H1 (cell line): ENCODE measurements at regions not wholly inside any gene's neighbourhood (a gene's known extent, or its start where the extent isn't known, plus 50 kb on each side); places are given as distances from the start of the nearest gene placed in this dataset.

ENCODE experiments used
- CTCF ChIA-PET: fragments of 300-600 bp; sonication (Branson Sonifier 250); formaldehyde crosslinking; loops from one replicate; lab custom pipeline; 2021; ENCODE audit not compliant: partially characterized antibody; lab: Charles Lee
- POLR2A ChIA-PET: fragments of 300-600 bp; sonication (Branson Sonifier 250); formaldehyde crosslinking; loops from one replicate; lab custom pipeline; 2021; ENCODE audit warnings: inconsistent platforms; ENCODE audit not compliant: partially characterized antibody; lab: Charles Lee
- DNase-seq, 2 experiments: peaks; one replicate each; pipeline versions ENCODE4 v3.0.0 to v3.0.0-alpha.2; 2010 to 2022; ENCODE audit warnings: low spot score in 2 of 2, low read depth in 1 of 2, mixed read lengths in 1 of 2
- FAIRE-seq: peaks from 2 replicates; lab custom pipeline; 2011; peaks lifted over from hg19 to GRCh38; lab: Jason Lieb, UNC
- H2AFZ ChIP-seq: 2 replicates; pipeline ENCODE4 v1.8.1; 2012; ENCODE audit warnings: low read length, inconsistent platforms
- H2AK5ac ChIP-seq: 2 replicates; pipeline ENCODE4 v1.6.1; 2013; ENCODE audit warnings: low read depth, low read length
- H2BK120ac ChIP-seq: replicated peaks from 2 replicates; pipeline ENCODE3; 2013; ENCODE audit warnings: low read depth, low read length, inconsistent platforms
- H2BK12ac ChIP-seq: 2 replicates; pipeline ENCODE4 v1.6.1; 2013; ENCODE audit warnings: low read depth, low read length
- H2BK15ac ChIP-seq: 2 replicates; pipeline ENCODE4 v1.6.1; 2013; ENCODE audit warnings: low read length
- H2BK20ac ChIP-seq: 2 replicates; pipeline ENCODE4 v1.6.1; 2013; ENCODE audit warnings: low read length
- H2BK5ac ChIP-seq: 2 replicates; pipeline ENCODE4 v1.6.1; 2013; ENCODE audit warnings: low read depth, low read length
- H3K14ac ChIP-seq: 2 replicates; pipeline ENCODE4 v1.6.1; 2013; ENCODE audit warnings: inconsistent platforms; ENCODE audit not compliant: insufficient read length
- H3K18ac ChIP-seq: 2 replicates; pipeline ENCODE4 v1.6.1; 2013; ENCODE audit warnings: low read length; ENCODE audit errors: extremely low read depth
- H3K23ac ChIP-seq: 2 replicates; pipeline ENCODE4 v1.6.1; 2013; ENCODE audit warnings: inconsistent platforms; ENCODE audit not compliant: insufficient read length
- H3K23me2 ChIP-seq: 2 replicates; pipeline ENCODE4 v1.6.1; 2013; ENCODE audit warnings: low read depth, low read length
- H3K27ac ChIP-seq: 2 replicates; pipeline ENCODE4 v1.6.1; 2011; ENCODE audit warnings: low read depth, low read length, inconsistent platforms
- H3K27me3 ChIP-seq, 4 experiments: replicated peaks in 1 of 4; 1 replicate in 1 of 4; 2 replicates in 3 of 4; pipeline versions ENCODE4 v1.6.1 to v1.8.1; 2011 to 2013; ENCODE audit warnings: low read length in 3 of 4, mild to moderate bottlenecking in 3 of 4, inconsistent platforms in 2 of 4, mixed read lengths in 2 of 4, moderate library complexity in 1 of 4; ENCODE audit not compliant: control insufficient read depth in 3 of 4, insufficient read depth in 3 of 4; ENCODE audit errors: extremely low read depth in 1 of 4
- H3K36me3 ChIP-seq, 4 experiments: 2 replicates each; pipeline versions ENCODE4 v1.6.1 to v1.8.1; 2011 to 2013; ENCODE audit warnings: mild to moderate bottlenecking in 4 of 4, low read length in 3 of 4, moderate library complexity in 2 of 4, control low read depth in 1 of 4, inconsistent platforms in 1 of 4; ENCODE audit not compliant: insufficient read depth in 4 of 4, control insufficient read depth in 2 of 4
- H3K4ac ChIP-seq: replicated peaks from 2 replicates; pipeline ENCODE3; 2013; ENCODE audit warnings: low read length, low read depth, mixed read lengths, inconsistent platforms; ENCODE audit not compliant: insufficient read length
- H3K4me1 ChIP-seq, 4 experiments: replicated peaks in 1 of 4; 1 replicate in 1 of 4; 2 replicates in 3 of 4; pipeline versions ENCODE4 v1.6.1 to v1.8.1; 2011 to 2013; ENCODE audit warnings: low read length in 3 of 4, inconsistent platforms in 2 of 4, mixed read lengths in 1 of 4; ENCODE audit not compliant: insufficient read depth in 4 of 4, control insufficient read depth in 3 of 4
- H3K4me2 ChIP-seq, 2 experiments: 2 replicates each; pipeline versions ENCODE4 v1.6.1 to v1.8.1; 2011 to 2013; ENCODE audit warnings: low read depth in 2 of 2, low read length in 2 of 2, control low read depth in 1 of 2, inconsistent platforms in 1 of 2, mild to moderate bottlenecking in 1 of 2; ENCODE audit not compliant: insufficient read depth in 1 of 2
- H3K4me3 ChIP-seq, 4 experiments: fragments of 200-600, 300-600 bp in 1 of 4; sonication (generic), shearing (Covaris generic), sonication (Bioruptor Twin) in 1 of 4; 2 replicates each; pipeline versions ENCODE4 v1.5.1 to v1.8.1; 2011 to 2016; ENCODE audit warnings: low read length in 4 of 4, low read depth in 3 of 4, control low read depth in 2 of 4, inconsistent platforms in 2 of 4, mild to moderate bottlenecking in 2 of 4, mixed read lengths in 1 of 4, moderate library complexity in 1 of 4; ENCODE audit not compliant: insufficient read depth in 2 of 4; ENCODE audit errors: extremely low read depth in 1 of 4
- H3K56ac ChIP-seq: replicated peaks from 2 replicates; pipeline ENCODE3; 2013; ENCODE audit warnings: low read depth, mild to moderate bottlenecking, mixed read lengths, low read length, inconsistent platforms; ENCODE audit not compliant: insufficient read length
- H3K79me1 ChIP-seq: 2 replicates; pipeline ENCODE4 v1.6.1; 2013; ENCODE audit warnings: low read depth, low read length, control low read depth
- H3K79me2 ChIP-seq, 2 experiments: 2 replicates each; pipeline versions ENCODE4 v1.6.1 to v1.8.1; 2012 to 2013; ENCODE audit warnings: low read length in 2 of 2, mild to moderate bottlenecking in 2 of 2, inconsistent platforms in 1 of 2; ENCODE audit not compliant: insufficient read depth in 2 of 2, control insufficient read depth in 1 of 2
- H3K9ac ChIP-seq, 4 experiments: replicated peaks in 1 of 4; 1 replicate in 1 of 4; 2 replicates in 3 of 4; pipeline versions ENCODE4 v1.6.1 to v1.8.1; 2011 to 2013; ENCODE audit warnings: low read depth in 3 of 4, low read length in 3 of 4, control low read depth in 2 of 4, mild to moderate bottlenecking in 2 of 4, moderate library complexity in 2 of 4, inconsistent platforms in 1 of 4; ENCODE audit errors: extremely low read depth in 1 of 4
- H3K9me3 ChIP-seq, 2 experiments: 2 replicates each; pipeline versions ENCODE4 v1.6.1 to v1.8.1; 2012 to 2013; ENCODE audit warnings: mild to moderate bottlenecking in 2 of 2, moderate library complexity in 2 of 2, control low read depth in 1 of 2, inconsistent platforms in 1 of 2, low read depth in 1 of 2, low read length in 1 of 2, mixed read lengths in 1 of 2; ENCODE audit not compliant: insufficient read depth in 2 of 2
- H4K20me1 ChIP-seq, 2 experiments: replicated peaks in 1 of 2; 2 replicates each; pipeline versions ENCODE3 to v1.8.1; 2011 to 2013; ENCODE audit warnings: inconsistent platforms in 2 of 2, low read length in 2 of 2, mild to moderate bottlenecking in 1 of 2; ENCODE audit not compliant: insufficient read depth in 2 of 2, control insufficient read depth in 1 of 2
- H4K5ac ChIP-seq: 2 replicates; pipeline ENCODE4 v1.6.1; 2013; ENCODE audit warnings: low read length, low read depth, mixed read lengths, inconsistent platforms; ENCODE audit not compliant: insufficient read length
- H4K8ac ChIP-seq: 2 replicates; pipeline ENCODE4 v1.8.0; 2013; ENCODE audit warnings: mild to moderate bottlenecking, moderate library complexity, low read length, inconsistent platforms; ENCODE audit not compliant: insufficient read depth; ENCODE audit errors: extremely low read depth
- H4K91ac ChIP-seq: replicated peaks from 2 replicates; pipeline ENCODE3; 2013; ENCODE audit warnings: low read length, mixed read lengths, inconsistent platforms; ENCODE audit not compliant: insufficient read length
- ASH2L ChIP-seq: fragments of 200-600, 300-600 bp; sonication (generic); IDR thresholded peaks from one replicate; pipeline ENCODE4 v1.7.1; 2017; ENCODE audit warnings: low read length
- EGR1 ChIP-seq: IDR thresholded peaks from 2 replicates; pipeline ENCODE4 v1.6.1; 2011; ENCODE audit warnings: low read depth, low read length, borderline replicate concordance
- FOSL1 ChIP-seq: IDR thresholded peaks from 2 replicates; pipeline ENCODE4 v1.6.1; 2011; ENCODE audit warnings: mild to moderate bottlenecking, low read depth, low read length, moderate library complexity; ENCODE audit not compliant: insufficient read depth
- GTF2F1 ChIP-seq: IDR thresholded peaks from 2 replicates; pipeline ENCODE4 v1.6.1; 2012; ENCODE audit warnings: low read depth, low read length, improper control_type of control experiment, borderline replicate concordance
- JUND ChIP-seq: IDR thresholded peaks from 2 replicates; pipeline ENCODE4 v1.6.1; 2011; ENCODE audit warnings: mild to moderate bottlenecking, improper control_type of control experiment, low read length
- KDM1A ChIP-seq: fragments of 200-600, 300-600 bp; sonication (generic); IDR thresholded peaks from 2 replicates; pipeline ENCODE4 v1.7.1; 2016; ENCODE audit warnings: mild to moderate bottlenecking, low read length, borderline replicate concordance
- POU5F1 ChIP-seq: IDR thresholded peaks from 2 replicates; pipeline ENCODE4 v1.6.1; 2011; ENCODE audit warnings: low read depth, mild to moderate bottlenecking, low read length, moderate library complexity
- RAD21 ChIP-seq, 2 experiments: IDR thresholded peaks in 1 of 2; conservative IDR thresholded peaks in 1 of 2; 2 replicates each; pipeline ENCODE4 v1.6.1; 2011; ENCODE audit warnings: low read depth in 2 of 2, low read length in 2 of 2, improper control_type of control experiment in 1 of 2, inconsistent platforms in 1 of 2, mild to moderate bottlenecking in 1 of 2, moderate library complexity in 1 of 2
- SP2 ChIP-seq: IDR thresholded peaks from 2 replicates; pipeline ENCODE4 v1.6.1; 2012; ENCODE audit warnings: mild to moderate bottlenecking, low read length, inconsistent platforms
- SRF ChIP-seq: IDR thresholded peaks from 2 replicates; pipeline ENCODE4 v1.6.1; 2011; ENCODE audit warnings: mild to moderate bottlenecking, low read depth, low read length, moderate library complexity
- TAF7 ChIP-seq: optimal IDR thresholded peaks from 2 replicates; pipeline ENCODE3; 2011; ENCODE audit warnings: low read depth, mild to moderate bottlenecking, inconsistent platforms, low read length, moderate library complexity, borderline replicate concordance
- TBP ChIP-seq: IDR thresholded peaks from 2 replicates; pipeline ENCODE4 v1.6.1; 2011; ENCODE audit warnings: low read depth, low read length, improper control_type of control experiment
- TEAD4 ChIP-seq: IDR thresholded peaks from 2 replicates; pipeline ENCODE4 v1.6.1; 2012; ENCODE audit warnings: low read depth, low read length, inconsistent platforms, mixed read lengths
- WGBS, 2 experiments: shearing (Covaris generic) in 1 of 2; methylation state at CpG; one replicate each; pipeline versions ENCODE4 v1.1.6 to v1.1.7; 2013 to 2015; ENCODE audit warnings: low lambda C conversion rate in 2 of 2, mixed read lengths in 2 of 2, inconsistent platforms in 1 of 2, low coverage in 1 of 2, missing lambda C conversion rate in 1 of 2; ENCODE audit not compliant: insufficient replicate concordance in 2 of 2, insufficient coverage in 1 of 2, insufficient read length in 1 of 2; ENCODE audit errors: extremely low coverage in 1 of 2, missing lambda C conversion rate in 1 of 2; 5-methylcytosine and 5-hydroxymethylcytosine counted together

GRCh38 chr7:32403463-32404229 is 86.5 kb downstream of the LSM5 start:
- Histone ChIP-seq H3K27me3 (no peaks in the 10 kb centered on the region), H3K4me2 (no peak overlapping the region), H3K23me2 (no peaks in the 10 kb centered on the region), H3K9me3 (no peaks in the 10 kb centered on the region), H2BK12ac (no peak overlapping the region), H3K79me2 (no peaks in the 10 kb centered on the region), H2BK120ac (no peak overlapping the region), H2AFZ (no peak overlapping the region), H4K20me1 (no peaks in the 10 kb centered on the region), H3K4me3 (no peak overlapping the region), H3K56ac (no peak overlapping the region), H3K18ac (peak overlapping the region; percentile 19; the same call in 1 of the 2 replicates), H3K27ac (no peak overlapping the region), H3K36me3 (no peaks in the 10 kb centered on the region), H2BK5ac (no peak overlapping the region), H3K79me1 (no peaks in the 10 kb centered on the region), H2BK15ac (no peak overlapping the region), H4K5ac (no peak overlapping the region), H4K91ac (no peak overlapping the region), H2BK20ac (no peak overlapping the region), H2AK5ac (no peak overlapping the region), H3K14ac (no peak overlapping the region), H3K4ac (no peak overlapping the region), H3K23ac (no peak overlapping the region), H4K8ac (no peak overlapping the region), H3K9ac (no peak overlapping the region), H3K4me1 (no peaks in the 10 kb centered on the region)
- FAIRE-seq (no peak), DNase-seq (no peak)
- 82% methylated on average over 11 of the region's 11 CpGs; no CpG with 5 or more reads in 1 of the 2 experiments for WGBS, 2 experiments
- POLR2A ChIA-PET = no interaction called here
- CTCF ChIA-PET = interaction anchor here (0.6 to 1.0 kb wide), 4 partner anchors 15 to 1940 kb away, joined by 3 to 4 read pairs (median 3); no protein-coding TSS in a partner anchor
- no peak for TF ChIP-seq ASH2L
- no peak for TF ChIP-seq FOSL1
- TF ChIP-seq POU5F1 = no peak
- no peak for TF ChIP-seq EGR1
- no peak for TF ChIP-seq JUND
- no peak for TF ChIP-seq RAD21 (IDR thresholded peaks at IDR 0.05 in 1 of 2, conservative IDR thresholded peaks at IDR 0.05 in 1 of 2; ENCODE audit: low read depth in 2 of 2, low read length in 2 of 2)
- no peak for TF ChIP-seq SP2
- no peak for TF ChIP-seq SRF
- TF ChIP-seq TBP = no peak
- TF ChIP-seq GTF2F1 = no peak
- TF ChIP-seq TAF7 = no peak
- no peak for TF ChIP-seq TEAD4
- TF ChIP-seq KDM1A = no peak
